Smooth muscle cell (in vitro differentiated cells): ENCODE measurements at regions not wholly inside any gene's neighbourhood (a gene's known extent, or its start where the extent isn't known, plus 50 kb on each side); places are given as distances from the start of the nearest gene placed in this dataset.
"Not testable (repeated sequence)": the region's sequence is repeated elsewhere in the genome, so short reads cannot be mapped to it uniquely, and the experiment has no call there.

Experiments
- DNase-seq: peaks from one replicate; lab custom pipeline; 2025; ENCODE audit not compliant: unreplicated experiment; lab: John Stamatoyannopoulos, UW
- H2AFZ ChIP-seq: fragments of 200-600 bp; sonication (generic); 2 replicates; pipeline ENCODE4 v1.6.0; 2016; ENCODE audit warnings: antibody characterized with exemption, low read depth, mild to moderate bottlenecking
- H3F3A ChIP-seq: fragments of 200-600 bp; sonication (generic); 2 replicates; pipeline ENCODE4 v1.6.0; 2017; ENCODE audit warnings: antibody characterized with exemption, low read depth
- H3K27ac ChIP-seq: fragments of 200-600 bp; sonication (generic); 2 replicates; pipeline ENCODE4 v1.5.1; 2016; ENCODE audit warnings: low read depth, mild to moderate bottlenecking
- H3K27me3 ChIP-seq: fragments of 200-600 bp; sonication (generic); 2 replicates; pipeline ENCODE4 v1.6.1; 2016; ENCODE audit warnings: low read depth, mild to moderate bottlenecking
- H3K36me3 ChIP-seq: fragments of 200-600 bp; sonication (generic); 2 replicates; pipeline ENCODE4 v1.5.1; 2016; ENCODE audit warnings: low read depth
- H3K4me1 ChIP-seq: fragments of 200-600 bp; sonication (generic); 2 replicates; pipeline ENCODE4 v1.5.1; 2016; ENCODE audit warnings: low read depth
- H3K4me2 ChIP-seq: fragments of 200-600 bp; sonication (generic); 2 replicates; pipeline ENCODE4 v1.6.0; 2016; ENCODE audit warnings: mild to moderate bottlenecking
- H3K4me3 ChIP-seq: fragments of 200-600 bp; sonication (generic); 2 replicates; pipeline ENCODE4 v1.5.1; 2016; ENCODE audit warnings: mild to moderate bottlenecking
- H3K79me2 ChIP-seq: fragments of 200-600 bp; sonication (generic); 2 replicates; pipeline ENCODE4 v1.6.0; 2016; ENCODE audit warnings: low read depth, mild to moderate bottlenecking
- H3K9ac ChIP-seq: fragments of 200-600 bp; sonication (generic); 2 replicates; pipeline ENCODE4 v1.6.0; 2016; ENCODE audit warnings: low read depth
- H3K9me3 ChIP-seq: fragments of 200-600 bp; sonication (generic); replicated peaks from 2 replicates; pipeline ENCODE4 v1.5.1; 2016; ENCODE audit warnings: low read depth
- H4K20me1 ChIP-seq: fragments of 200-600 bp; sonication (generic); 2 replicates; pipeline ENCODE4 v1.6.0; 2016; ENCODE audit warnings: low read depth
- CTCF ChIP-seq: fragments of 200-600 bp; sonication (generic); IDR thresholded peaks from 2 replicates; pipeline ENCODE4 v1.5.1; 2017; ENCODE audit warnings: borderline replicate concordance, mild to moderate bottlenecking, antibody characterized with exemption; ENCODE audit not compliant: insufficient read depth, poor library complexity, severe bottlenecking
- WGBS: methylation state at CpG from one replicate; pipeline ENCODE4 v1.1.7; 2016; ENCODE audit warnings: low lambda C conversion rate; 5-methylcytosine and 5-hydroxymethylcytosine counted together

- Histone ChIP-seq H3F3A (peaks cover 3% of the 10 kb centered on the region), H3K27me3 (no peaks in the 10 kb centered on the region), H3K79me2 (no peaks in the 10 kb centered on the region), H2AFZ (no peak overlapping the region), H3K4me3 (no peak overlapping the region), H4K20me1 (no peaks in the 10 kb centered on the region), H3K27ac (no peak overlapping the region), H3K4me2 (no peak overlapping the region), H3K4me1 (peaks cover 12% of the 10 kb centered on the region), H3K36me3 (no peaks in the 10 kb centered on the region), H3K9me3 (no peaks in the 10 kb centered on the region), H3K9ac (no peak overlapping the region)
- DNase-seq: no peak
- TF ChIP-seq CTCF: no peak
These were observed 74.8 kb downstream of the SNTN start for GRCh38 chr3:63727233-63727632.

- no peaks in the 10 kb centered on the region for H3K9me3 ChIP-seq
These were observed 79.4 kb downstream of the SNTN start for GRCh38 chr3:63731866-63732265.

GRCh38 chr3:63733278-63733677 lies 80.8 kb downstream of the SNTN start:
- H3K4me1 ChIP-seq, DNase-seq, H4K20me1 ChIP-seq, H3K27ac ChIP-seq, H3K36me3 ChIP-seq, H3K9me3 ChIP-seq, H3K4me2 ChIP-seq, H2AFZ ChIP-seq, H3K79me2 ChIP-seq, H3F3A ChIP-seq, H3K4me3 ChIP-seq, H3K27me3 ChIP-seq, H3K9ac ChIP-seq: not testable (repeated sequence)
- WGBS: 93% methylated on average over 19 of the region's 19 CpGs

More at GRCh38 chr3:63731866-63732265, 79.4 kb downstream of the SNTN start:
- DNase-seq: no peak
- Histone ChIP-seq H2AFZ (no peak overlapping the region), H3K4me3 (no peak overlapping the region), H4K20me1 (no peaks in the 10 kb centered on the region), H3K27me3 (no peaks in the 10 kb centered on the region), H3K79me2 (no peaks in the 10 kb centered on the region), H3K4me2 (no peak overlapping the region), H3F3A (no peaks in the 10 kb centered on the region), H3K36me3 (no peaks in the 10 kb centered on the region), H3K27ac (no peak overlapping the region), H3K9ac (no peak overlapping the region), H3K4me1 (no peaks in the 10 kb centered on the region)
- 91% methylated on average over 2 of the region's 2 CpGs for WGBS
- TF ChIP-seq CTCF: no peak

- not testable (repeated sequence) for H3K9ac ChIP-seq, H3K27me3 ChIP-seq, H3K79me2 ChIP-seq, H3K27ac ChIP-seq, H4K20me1 ChIP-seq, H3K36me3 ChIP-seq, H3K9me3 ChIP-seq, H3K4me3 ChIP-seq, H3K4me1 ChIP-seq, H3F3A ChIP-seq, H3K4me2 ChIP-seq, DNase-seq, H2AFZ ChIP-seq
- WGBS: 91% methylated on average over 4 of the region's 6 CpGs
These were observed 82.2 kb downstream of the SNTN start for GRCh38 chr3:63734632-63735031.

- DNase-seq, H3K36me3 ChIP-seq, H3K4me2 ChIP-seq, H3F3A ChIP-seq, H3K79me2 ChIP-seq, H3K9me3 ChIP-seq, H3K27me3 ChIP-seq, H3K27ac ChIP-seq, H4K20me1 ChIP-seq, H3K4me1 ChIP-seq, H3K9ac ChIP-seq, H3K4me3 ChIP-seq, H2AFZ ChIP-seq: not testable (repeated sequence)
- 92% methylated on average over 2 of the region's 2 CpGs for WGBS
These were observed 82.3 kb upstream of the C3orf49 start for GRCh38 chr3:63736757-63737156.

- WGBS: 77% methylated on average over 3 of the region's 3 CpGs
- not testable (repeated sequence) for H3K4me2 ChIP-seq, H3K4me1 ChIP-seq
These were observed 80.5 kb upstream of the C3orf49 start for GRCh38 chr3:63738577-63738976.

More at GRCh38 chr3:63738577-63738976, 80.5 kb upstream of the C3orf49 start:
- H3K9me3 ChIP-seq, H3K27ac ChIP-seq, H3K36me3 ChIP-seq, H2AFZ ChIP-seq, H3K4me3 ChIP-seq, H3K79me2 ChIP-seq, DNase-seq, H3F3A ChIP-seq, H4K20me1 ChIP-seq, H3K9ac ChIP-seq: not testable (repeated sequence)
- peaks cover 12% of the 10 kb centered on the region for H3K27me3 ChIP-seq
